HEK293 (cell line): ENCODE measurements at regions not wholly inside any gene's neighbourhood (a gene's known extent, or its start where the extent isn't known, plus 50 kb on each side); places are given as distances from the start of the nearest gene placed in this dataset.

Experiments
- CTCF ChIA-PET: fragments of 350-600 bp; formaldehyde crosslinking; extraction: SDS; loops from one replicate; lab custom pipeline; 2021; ENCODE audit warnings: antibody characterized with exemption; lab: Yijun Ruan, JAX
- POLR2A ChIA-PET: fragments of 300-600 bp; formaldehyde crosslinking; extraction: SDS; loops from one replicate; lab custom pipeline; 2020; ENCODE audit warnings: antibody characterized with exemption, inconsistent platforms; lab: Yijun Ruan, JAX
- H3K27ac ChIP-seq: fragments of 200-500 bp; sonication (Bioruptor generic); 2 replicates; pipeline ENCODE4 v1.5.1; 2014; ENCODE audit warnings: low read depth, low read length, control low read depth, inconsistent platforms; ENCODE audit errors: extremely low read depth
- H3K36me3 ChIP-seq, 2 experiments: fragments of 200-500 bp in 1 of 2; sonication (Bioruptor generic) in 1 of 2; 1 replicate in 1 of 2; 2 replicates in 1 of 2; pipeline ENCODE4 v1.5.1; 2014 to 2017; ENCODE audit warnings: inconsistent platforms in 2 of 2, low read length in 2 of 2; ENCODE audit not compliant: control insufficient read depth in 2 of 2, insufficient read depth in 1 of 2
- H3K4me1 ChIP-seq: fragments of 200-500 bp; sonication (Bioruptor generic); 2 replicates; pipeline ENCODE4 v1.5.1; 2014; ENCODE audit warnings: mild to moderate bottlenecking, low read length, inconsistent platforms; ENCODE audit not compliant: control insufficient read depth, insufficient read depth
- H3K4me3 ChIP-seq: 2 replicates; pipeline ENCODE4 v1.5.1; 2011; ENCODE audit warnings: low read depth, mild to moderate bottlenecking, control low read depth, low read length, moderate library complexity
- H3K9me3 ChIP-seq: fragments of 200-500 bp; sonication (Bioruptor generic); 2 replicates; pipeline ENCODE4 v1.5.1; 2014; ENCODE audit warnings: low read depth, low read length, inconsistent platforms; ENCODE audit not compliant: control insufficient read depth, insufficient read depth
- KLF9 ChIP-seq: fragments of 450-650 bp; formaldehyde crosslinking; IDR thresholded peaks from 2 replicates; pipeline ENCODE4 v1.5.1; 2016; ENCODE audit warnings: missing biosample characterization, missing genetic modification characterization, low read depth
- PRDM1 ChIP-seq: fragments of 450-650 bp; formaldehyde crosslinking; IDR thresholded peaks from 2 replicates; pipeline ENCODE4; 2016; ENCODE audit warnings: missing biosample characterization, missing genetic modification characterization
- ZBTB20 ChIP-seq: fragments of 450-650 bp; formaldehyde crosslinking; IDR thresholded peaks from 2 replicates; pipeline ENCODE4 v1.5.1; 2016; ENCODE audit warnings: missing biosample characterization, missing genetic modification characterization
- ZEB2 ChIP-seq: fragments of 450-650 bp; formaldehyde crosslinking; IDR thresholded peaks from 2 replicates; pipeline ENCODE4 v1.5.1; 2016; ENCODE audit warnings: missing biosample characterization, missing genetic modification characterization
- ZFP69B ChIP-seq: fragments of 450-650 bp; formaldehyde crosslinking; IDR thresholded peaks from 2 replicates; pipeline ENCODE4 v1.5.1; 2016; ENCODE audit warnings: missing biosample characterization, missing genetic modification characterization
- ZNF114 ChIP-seq: fragments of 450-650 bp; formaldehyde crosslinking; IDR thresholded peaks from 2 replicates; pipeline ENCODE4 v1.5.0; 2017; ENCODE audit warnings: missing biosample characterization, missing genetic modification characterization
- ZNF140 ChIP-seq: fragments of 450-650 bp; formaldehyde crosslinking; IDR thresholded peaks from 2 replicates; pipeline ENCODE4 v1.5.1; 2016; ENCODE audit warnings: missing biosample characterization, missing genetic modification characterization
- ZNF174 ChIP-seq: fragments of 450-650 bp; formaldehyde crosslinking; IDR thresholded peaks from 2 replicates; pipeline ENCODE4 v1.5.0; 2017; ENCODE audit warnings: missing biosample characterization, mild to moderate bottlenecking, missing genetic modification characterization
- ZNF2 ChIP-seq: fragments of 450-650 bp; formaldehyde crosslinking; IDR thresholded peaks from 2 replicates; pipeline ENCODE4 v1.5.1; 2016; ENCODE audit warnings: missing biosample characterization, missing genetic modification characterization
- ZNF202 ChIP-seq: fragments of 450-650 bp; formaldehyde crosslinking; IDR thresholded peaks from 2 replicates; pipeline ENCODE4 v1.5.1; 2016; ENCODE audit warnings: missing biosample characterization, missing genetic modification characterization, borderline replicate concordance
- ZNF223 ChIP-seq: fragments of 450-650 bp; formaldehyde crosslinking; IDR thresholded peaks from 2 replicates; pipeline ENCODE4 v1.5.1; 2016; ENCODE audit warnings: missing biosample characterization, missing genetic modification characterization
- ZNF274 ChIP-seq, 2 experiments: fragments of 200-500 bp in 1 of 2; fragments of 450-650 bp in 1 of 2; sonication (Bioruptor generic) in 1 of 2; formaldehyde crosslinking in 1 of 2; IDR thresholded peaks; 2 replicates each; pipeline versions ENCODE4 v1.5.1 to v1.6.1; 2014 to 2016; ENCODE audit warnings: borderline replicate concordance in 1 of 2, inconsistent platforms in 1 of 2, low read length in 1 of 2, missing biosample characterization in 1 of 2, missing genetic modification characterization in 1 of 2
- ZNF324 ChIP-seq: fragments of 450-650 bp; formaldehyde crosslinking; IDR thresholded peaks from 2 replicates; pipeline ENCODE4 v1.5.1; 2016; ENCODE audit warnings: missing biosample characterization, missing genetic modification characterization
- ZNF426 ChIP-seq: fragments of 450-650 bp; formaldehyde crosslinking; IDR thresholded peaks from 2 replicates; pipeline ENCODE4 v1.5.1; 2017; ENCODE audit warnings: missing biosample characterization, missing genetic modification characterization, mild to moderate bottlenecking, inconsistent platforms, moderate library complexity
- ZNF473 ChIP-seq: fragments of 450-650 bp; formaldehyde crosslinking; IDR thresholded peaks from 2 replicates; pipeline ENCODE4 v1.5.1; 2017; ENCODE audit warnings: missing biosample characterization, missing genetic modification characterization
- ZNF544 ChIP-seq: fragments of 450-650 bp; formaldehyde crosslinking; IDR thresholded peaks from 2 replicates; pipeline ENCODE4 v1.5.0; 2017; ENCODE audit warnings: missing biosample characterization, missing genetic modification characterization
- ZNF561 ChIP-seq: fragments of 450-650 bp; IDR thresholded peaks from 2 replicates; pipeline ENCODE4 v1.5.1; 2018; ENCODE audit warnings: missing biosample characterization, missing genetic modification characterization, borderline replicate concordance
- ZNF596 ChIP-seq: fragments of 450-650 bp; IDR thresholded peaks from 2 replicates; pipeline ENCODE4 v1.5.0; 2018; ENCODE audit warnings: missing biosample characterization, mild to moderate bottlenecking, missing genetic modification characterization, moderate library complexity
- ZNF623 ChIP-seq: fragments of 450-650 bp; formaldehyde crosslinking; IDR thresholded peaks from 2 replicates; pipeline ENCODE4 v1.5.1; 2016; ENCODE audit warnings: missing biosample characterization, missing genetic modification characterization
- ZNF629 ChIP-seq: fragments of 450-650 bp; formaldehyde crosslinking; IDR thresholded peaks from 2 replicates; pipeline ENCODE4 v1.5.1; 2017; ENCODE audit warnings: missing biosample characterization, missing genetic modification characterization
- ZNF664 ChIP-seq: fragments of 450-650 bp; formaldehyde crosslinking; IDR thresholded peaks from 2 replicates; pipeline ENCODE4 v1.5.1; 2016; ENCODE audit warnings: missing biosample characterization, missing genetic modification characterization
- ZNF677 ChIP-seq: fragments of 450-650 bp; IDR thresholded peaks from 2 replicates; pipeline ENCODE4 v1.5.0; 2018; ENCODE audit warnings: missing biosample characterization, mild to moderate bottlenecking, missing genetic modification characterization, moderate library complexity
- ZNF830 ChIP-seq: fragments of 450-650 bp; IDR thresholded peaks from 2 replicates; pipeline ENCODE4 v1.5.0; 2018; ENCODE audit warnings: missing biosample characterization, missing genetic modification characterization, low read depth, mild to moderate bottlenecking, moderate library complexity
- ZSCAN16 ChIP-seq: fragments of 450-650 bp; formaldehyde crosslinking; IDR thresholded peaks from 2 replicates; pipeline ENCODE4 v1.5.1; 2016; ENCODE audit warnings: missing biosample characterization, missing genetic modification characterization
- TF ChIP-seq, protein P1 (sequence below): fragments of 450-650 bp; formaldehyde crosslinking; IDR thresholded peaks from 2 replicates; pipeline ENCODE4 v1.5.0; 2017; ENCODE audit warnings: missing biosample characterization, missing genetic modification characterization, borderline replicate concordance
- TF ChIP-seq, protein P2 (sequence below): fragments of 450-650 bp; formaldehyde crosslinking; optimal IDR thresholded peaks from 2 replicates; pipeline ENCODE3; 2016; ENCODE audit warnings: missing biosample characterization, mild to moderate bottlenecking, missing genetic modification characterization
- TF ChIP-seq, protein P3 (sequence below): fragments of 450-650 bp; formaldehyde crosslinking; IDR thresholded peaks from 2 replicates; pipeline ENCODE4 v1.5.1; 2016; ENCODE audit warnings: missing biosample characterization, missing genetic modification characterization, low read depth
- TF ChIP-seq, protein P4 (sequence below): fragments of 450-650 bp; formaldehyde crosslinking; IDR thresholded peaks from 2 replicates; pipeline ENCODE4 v1.5.1; 2016; ENCODE audit warnings: missing biosample characterization, missing genetic modification characterization
- TF ChIP-seq, protein P5 (sequence below): fragments of 450-650 bp; formaldehyde crosslinking; IDR thresholded peaks from 2 replicates; pipeline ENCODE4 v1.5.1; 2016; ENCODE audit warnings: missing biosample characterization, missing genetic modification characterization, borderline replicate concordance

DNA sequence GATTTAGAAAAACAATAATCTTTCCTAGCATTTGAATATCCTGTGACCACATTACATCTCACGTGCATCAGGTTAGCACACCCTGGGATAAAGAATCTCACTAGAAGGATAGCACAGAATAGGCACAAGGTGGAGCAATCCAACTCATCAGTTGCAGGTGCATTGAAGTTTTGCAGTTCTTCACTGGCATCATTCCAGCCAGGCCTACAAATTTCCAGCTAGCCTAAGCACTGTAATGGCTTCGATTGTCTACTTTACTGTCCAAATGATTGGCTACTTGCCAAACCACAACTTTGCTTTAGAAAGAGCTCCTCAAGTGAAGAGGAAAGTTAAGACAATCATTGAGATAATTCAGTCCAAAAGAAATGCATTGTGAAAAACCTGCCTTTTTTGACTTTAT lies 89.5 kb downstream of the SPRY2 start:
- H3K4me1 ChIP-seq = no peaks in the 10 kb centered on the region
- H3K36me3 ChIP-seq = no peaks in the 10 kb centered on the region
- H3K9me3 ChIP-seq = no peaks in the 10 kb centered on the region
- H3K27ac ChIP-seq = no peak overlapping the region
- ChIA-PET POLR2A (interaction anchor here (0.5 to 1.5 kb wide), 3 partner anchors 73 to 90 kb away, joined by 3 to 6 read pairs (median 3); partner anchors contain the start of gene SPRY2), CTCF (interaction anchor here (0.6 to 1.1 kb wide), 3 partner anchors 221 to 554 kb away, joined by 3 to 4 read pairs (median 3); no protein-coding TSS in a partner anchor)
- H3K4me3 ChIP-seq = no peak overlapping the region
- TF ChIP-seq ZFP69B (tag by site-specific recombination) = no peak
- no peak for TF ChIP-seq ZNF202 (tag by site-specific recombination)
- TF ChIP-seq, protein P1, sequence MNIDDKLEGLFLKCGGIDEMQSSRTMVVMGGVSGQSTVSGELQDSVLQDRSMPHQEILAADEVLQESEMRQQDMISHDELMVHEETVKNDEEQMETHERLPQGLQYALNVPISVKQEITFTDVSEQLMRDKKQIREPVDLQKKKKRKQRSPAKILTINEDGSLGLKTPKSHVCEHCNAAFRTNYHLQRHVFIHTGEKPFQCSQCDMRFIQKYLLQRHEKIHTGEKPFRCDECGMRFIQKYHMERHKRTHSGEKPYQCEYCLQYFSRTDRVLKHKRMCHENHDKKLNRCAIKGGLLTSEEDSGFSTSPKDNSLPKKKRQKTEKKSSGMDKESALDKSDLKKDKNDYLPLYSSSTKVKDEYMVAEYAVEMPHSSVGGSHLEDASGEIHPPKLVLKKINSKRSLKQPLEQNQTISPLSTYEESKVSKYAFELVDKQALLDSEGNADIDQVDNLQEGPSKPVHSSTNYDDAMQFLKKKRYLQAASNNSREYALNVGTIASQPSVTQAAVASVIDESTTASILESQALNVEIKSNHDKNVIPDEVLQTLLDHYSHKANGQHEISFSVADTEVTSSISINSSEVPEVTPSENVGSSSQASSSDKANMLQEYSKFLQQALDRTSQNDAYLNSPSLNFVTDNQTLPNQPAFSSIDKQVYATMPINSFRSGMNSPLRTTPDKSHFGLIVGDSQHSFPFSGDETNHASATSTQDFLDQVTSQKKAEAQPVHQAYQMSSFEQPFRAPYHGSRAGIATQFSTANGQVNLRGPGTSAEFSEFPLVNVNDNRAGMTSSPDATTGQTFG = no peak
- TF ChIP-seq, protein P2, sequence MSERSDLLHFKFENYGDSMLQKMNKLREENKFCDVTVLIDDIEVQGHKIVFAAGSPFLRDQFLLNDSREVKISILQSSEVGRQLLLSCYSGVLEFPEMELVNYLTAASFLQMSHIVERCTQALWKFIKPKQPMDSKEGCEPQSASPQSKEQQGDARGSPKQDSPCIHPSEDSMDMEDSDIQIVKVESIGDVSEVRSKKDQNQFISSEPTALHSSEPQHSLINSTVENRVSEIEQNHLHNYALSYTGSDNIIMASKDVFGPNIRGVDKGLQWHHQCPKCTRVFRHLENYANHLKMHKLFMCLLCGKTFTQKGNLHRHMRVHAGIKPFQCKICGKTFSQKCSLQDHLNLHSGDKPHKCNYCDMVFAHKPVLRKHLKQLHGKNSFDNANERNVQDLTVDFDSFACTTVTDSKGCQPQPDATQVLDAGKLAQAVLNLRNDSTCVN (tag by site-specific recombination) = no peak
- no peak for TF ChIP-seq ZNF596 (tag by site-specific recombination)
- TF ChIP-seq KLF9 (tag by site-specific recombination) = no peak
- no peak for TF ChIP-seq ZNF140
- TF ChIP-seq ZNF426 (tag by site-specific recombination) = no peak
- TF ChIP-seq ZNF114 (tag by site-specific recombination) = no peak
- TF ChIP-seq ZNF274 (IDR thresholded peaks at IDR 0.05; ENCODE audit: low read length) = no peak
- no peak for TF ChIP-seq ZNF274 (tag by site-specific recombination; IDR thresholded peaks at IDR 0.05; ENCODE audit: borderline replicate concordance)
- TF ChIP-seq ZEB2 (tag by site-specific recombination) = 0 out of 2 replicates have a peak, but pooled peaks have one; percentile 32
- TF ChIP-seq ZNF629 (tag by site-specific recombination) = no peak
- TF ChIP-seq ZNF223 (tag by site-specific recombination) = no peak
- TF ChIP-seq, protein P3, sequence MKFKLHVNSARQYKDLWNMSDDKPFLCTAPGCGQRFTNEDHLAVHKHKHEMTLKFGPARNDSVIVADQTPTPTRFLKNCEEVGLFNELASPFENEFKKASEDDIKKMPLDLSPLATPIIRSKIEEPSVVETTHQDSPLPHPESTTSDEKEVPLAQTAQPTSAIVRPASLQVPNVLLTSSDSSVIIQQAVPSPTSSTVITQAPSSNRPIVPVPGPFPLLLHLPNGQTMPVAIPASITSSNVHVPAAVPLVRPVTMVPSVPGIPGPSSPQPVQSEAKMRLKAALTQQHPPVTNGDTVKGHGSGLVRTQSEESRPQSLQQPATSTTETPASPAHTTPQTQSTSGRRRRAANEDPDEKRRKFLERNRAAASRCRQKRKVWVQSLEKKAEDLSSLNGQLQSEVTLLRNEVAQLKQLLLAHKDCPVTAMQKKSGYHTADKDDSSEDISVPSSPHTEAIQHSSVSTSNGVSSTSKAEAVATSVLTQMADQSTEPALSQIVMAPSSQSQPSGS (tag by site-specific recombination) = no peak
- TF ChIP-seq ZNF544 (tag by site-specific recombination) = peak; percentile 81
- no peak for TF ChIP-seq ZSCAN16
- no peak for TF ChIP-seq ZNF664 (tag by site-specific recombination)
- peak; percentile 89 for TF ChIP-seq ZNF561 (tag by site-specific recombination)
- no peak for TF ChIP-seq ZNF473 (tag by site-specific recombination)
- TF ChIP-seq ZNF324 (tag by site-specific recombination) = no peak
- 0 out of 2 replicates have a peak, but pooled peaks have one; percentile 22 for TF ChIP-seq ZNF677
- TF ChIP-seq, protein P4, sequence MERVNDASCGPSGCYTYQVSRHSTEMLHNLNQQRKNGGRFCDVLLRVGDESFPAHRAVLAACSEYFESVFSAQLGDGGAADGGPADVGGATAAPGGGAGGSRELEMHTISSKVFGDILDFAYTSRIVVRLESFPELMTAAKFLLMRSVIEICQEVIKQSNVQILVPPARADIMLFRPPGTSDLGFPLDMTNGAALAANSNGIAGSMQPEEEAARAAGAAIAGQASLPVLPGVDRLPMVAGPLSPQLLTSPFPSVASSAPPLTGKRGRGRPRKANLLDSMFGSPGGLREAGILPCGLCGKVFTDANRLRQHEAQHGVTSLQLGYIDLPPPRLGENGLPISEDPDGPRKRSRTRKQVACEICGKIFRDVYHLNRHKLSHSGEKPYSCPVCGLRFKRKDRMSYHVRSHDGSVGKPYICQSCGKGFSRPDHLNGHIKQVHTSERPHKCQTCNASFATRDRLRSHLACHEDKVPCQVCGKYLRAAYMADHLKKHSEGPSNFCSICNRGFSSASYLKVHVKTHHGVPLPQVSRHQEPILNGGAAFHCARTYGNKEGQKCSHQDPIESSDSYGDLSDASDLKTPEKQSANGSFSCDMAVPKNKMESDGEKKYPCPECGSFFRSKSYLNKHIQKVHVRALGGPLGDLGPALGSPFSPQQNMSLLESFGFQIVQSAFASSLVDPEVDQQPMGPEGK (tag by site-specific recombination) = no peak
- no peak for TF ChIP-seq ZBTB20 (tag by site-specific recombination)
- TF ChIP-seq ZNF2 = no peak
- TF ChIP-seq, protein P5, sequence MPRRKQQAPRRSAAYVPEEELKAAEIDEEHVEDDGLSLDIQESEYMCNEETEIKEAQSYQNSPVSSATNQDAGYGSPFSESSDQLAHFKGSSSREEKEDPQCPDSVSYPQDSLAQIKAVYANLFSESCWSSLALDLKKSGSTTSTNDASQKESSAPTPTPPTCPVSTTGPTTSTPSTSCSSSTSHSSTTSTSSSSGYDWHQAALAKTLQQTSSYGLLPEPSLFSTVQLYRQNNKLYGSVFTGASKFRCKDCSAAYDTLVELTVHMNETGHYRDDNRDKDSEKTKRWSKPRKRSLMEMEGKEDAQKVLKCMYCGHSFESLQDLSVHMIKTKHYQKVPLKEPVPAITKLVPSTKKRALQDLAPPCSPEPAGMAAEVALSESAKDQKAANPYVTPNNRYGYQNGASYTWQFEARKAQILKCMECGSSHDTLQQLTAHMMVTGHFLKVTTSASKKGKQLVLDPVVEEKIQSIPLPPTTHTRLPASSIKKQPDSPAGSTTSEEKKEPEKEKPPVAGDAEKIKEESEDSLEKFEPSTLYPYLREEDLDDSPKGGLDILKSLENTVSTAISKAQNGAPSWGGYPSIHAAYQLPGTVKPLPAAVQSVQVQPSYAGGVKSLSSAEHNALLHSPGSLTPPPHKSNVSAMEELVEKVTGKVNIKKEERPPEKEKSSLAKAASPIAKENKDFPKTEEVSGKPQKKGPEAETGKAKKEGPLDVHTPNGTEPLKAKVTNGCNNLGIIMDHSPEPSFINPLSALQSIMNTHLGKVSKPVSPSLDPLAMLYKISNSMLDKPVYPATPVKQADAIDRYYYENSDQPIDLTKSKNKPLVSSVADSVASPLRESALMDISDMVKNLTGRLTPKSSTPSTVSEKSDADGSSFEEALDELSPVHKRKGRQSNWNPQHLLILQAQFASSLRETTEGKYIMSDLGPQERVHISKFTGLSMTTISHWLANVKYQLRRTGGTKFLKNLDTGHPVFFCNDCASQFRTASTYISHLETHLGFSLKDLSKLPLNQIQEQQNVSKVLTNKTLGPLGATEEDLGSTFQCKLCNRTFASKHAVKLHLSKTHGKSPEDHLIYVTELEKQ (tag by site-specific recombination) = no peak
- peak; percentile 47; the same call in 1 of the 2 replicates for TF ChIP-seq PRDM1 (tag by site-specific recombination)
- no peak for TF ChIP-seq ZNF174
- TF ChIP-seq ZNF830 = no peak
- TF ChIP-seq ZNF623 = no peak
